ENCODE measurements at regions not wholly inside any gene's neighbourhood (a gene's known extent, or its start where the extent isn't known, plus 50 kb on each side); places are given as distances from the start of the nearest gene placed in this dataset.

GRCh38 chr9:129283291-129283691 lies 105.2 kb upstream of the IER5L start:
- no peak for TF ChIP-seq CTCF (IDR thresholded peaks at IDR 0.05)
- no peak overlapping the region for H3K27ac ChIP-seq
- intact Hi-C loops (cut with DNase I), result loop anchor here in 1 of 2 donors (5.0 kb wide), 1 partner anchor 41 kb away; no protein-coding TSS in a partner anchor
- H3K4me1 ChIP-seq, result no peaks in the 10 kb centered on the region
- DNase-seq, result no peak
- ATAC-seq, result no peak
- no peaks in the 10 kb centered on the region for H3K36me3 ChIP-seq (ENCODE audit: insufficient read depth in 1 of 2, low read depth in 1 of 2)
- no peaks in the 10 kb centered on the region for H3K9me3 ChIP-seq
- H3K27me3 ChIP-seq (ENCODE audit: insufficient read depth in 3 of 3, low read length in 2 of 3), result no peaks in the 10 kb centered on the region
- 70 to 83% (median 72%) methylated on average over 7 of the region's 7 CpGs for WGBS, 3 donors
- H3K4me3 ChIP-seq, result peak overlapping the region; percentile 57

- H3K4me1 ChIP-seq, result no peaks in the 10 kb centered on the region
- H3K36me3 ChIP-seq (ENCODE audit: insufficient read depth in 1 of 2, low read depth in 1 of 2), result no peaks in the 10 kb centered on the region
- H3K9me3 ChIP-seq, result no peaks in the 10 kb centered on the region
- ATAC-seq (no peak), DNase-seq (peak in 1 of 2 donors; percentile 39)
- WGBS, 3 donors, result 59 to 75% (median 67%) methylated on average over 15 of the region's 15 CpGs
- intact Hi-C loops (cut with DNase I), result loop anchor here in 1 of 2 donors (5.0 kb wide), 1 partner anchor 40 kb away; no protein-coding TSS in a partner anchor
- H3K27ac ChIP-seq, result no peak overlapping the region
- TF ChIP-seq CTCF (IDR thresholded peaks at IDR 0.05), result no peak
- peak overlapping the region; percentile 57 for H3K4me3 ChIP-seq
- no peaks in the 10 kb centered on the region for H3K27me3 ChIP-seq (ENCODE audit: insufficient read depth in 3 of 3, low read length in 2 of 3)
Observed at GRCh38 chr9:129282731-129283211, 104.7 kb upstream of the IER5L start.

- no peaks in the 10 kb centered on the region for H3K36me3 ChIP-seq (ENCODE audit: insufficient read depth in 1 of 2, low read depth in 1 of 2)
- no peak for TF ChIP-seq CTCF (IDR thresholded peaks at IDR 0.05)
- H3K27ac ChIP-seq, result no peak overlapping the region
- no peaks in the 10 kb centered on the region for H3K9me3 ChIP-seq
- WGBS, 3 donors, result 61 to 77% (median 67%) methylated on average over 12 of the region's 12 CpGs
- ATAC-seq, result no peak
- H3K4me3 ChIP-seq, result peak overlapping the region; percentile 57
- intact Hi-C loops (cut with DNase I), result loop anchor here in 1 of 2 donors (5.0 kb wide), 1 partner anchor 40 kb away; no protein-coding TSS in a partner anchor
- no peaks in the 10 kb centered on the region for H3K4me1 ChIP-seq
- H3K27me3 ChIP-seq (ENCODE audit: insufficient read depth in 3 of 3, low read length in 2 of 3), result peaks cover 0 to 2% (median 0%) of the 10 kb centered on the region in 3 donors
- peak in 1 of 2 donors; percentile 48 for DNase-seq
Observed at GRCh38 chr9:129282272-129282671, 104.2 kb upstream of the IER5L start.

GRCh38 chr9:129281506-129282145 lies 103.6 kb upstream of the IER5L start:
- H3K4me1 ChIP-seq, result no peaks in the 10 kb centered on the region
- TF ChIP-seq CTCF (IDR thresholded peaks at IDR 0.05), result no peak
- intact Hi-C loops (cut with DNase I), result loop anchor here in 1 of 2 donors (5.0 kb wide), 1 partner anchor 39 kb away; no protein-coding TSS in a partner anchor
- H3K36me3 ChIP-seq (ENCODE audit: insufficient read depth in 1 of 2, low read depth in 1 of 2), result no peaks in the 10 kb centered on the region
- no peaks in the 10 kb centered on the region for H3K9me3 ChIP-seq
- no peak overlapping the region for H3K4me3 ChIP-seq
- ATAC-seq (no peak), DNase-seq (peak in 1 of 2 donors; percentile 23)
- no peak overlapping the region for H3K27ac ChIP-seq
- H3K27me3 ChIP-seq (ENCODE audit: insufficient read depth in 3 of 3, low read length in 2 of 3), result peaks cover 0 to 3% (median 0%) of the 10 kb centered on the region in 3 donors
- 84 to 91% (median 87%) methylated on average over 16 of the region's 16 CpGs for WGBS, 3 donors

Measured in psoas muscle (tissue), 7 donors.